BLaER1 treated with 17β-estradiol and CSF1 and Interleukin-3, amounts not matched to agents 10 nM and 100 nM (cell line): ENCODE measurements at regions not wholly inside any gene's neighbourhood (a gene's known extent, or its start where the extent isn't known, plus 50 kb on each side); places are given as distances from the start of the nearest gene placed in this dataset.
"Not testable (repeated sequence)": the region's sequence is repeated elsewhere in the genome, so short reads cannot be mapped to it uniquely, and the experiment has no call there.

Experiments used
- H3K27ac ChIP-seq, 11 experiments: shearing (Covaris generic); formaldehyde crosslinking; 2 replicates each; pipeline ENCODE4 v1.8.1; 2022
- H3K27me3 ChIP-seq, 11 experiments: shearing (Covaris generic); formaldehyde crosslinking; 2 replicates each; pipeline ENCODE4 v1.8.1; 2022
- H3K36me3 ChIP-seq, 11 experiments: shearing (Covaris generic); formaldehyde crosslinking; 2 replicates each; pipeline ENCODE4 v1.8.1; 2022
- H3K4me1 ChIP-seq, 10 experiments: shearing (Covaris generic); formaldehyde crosslinking; 2 replicates each; pipeline ENCODE4 v1.8.1; 2022
- H3K4me2 ChIP-seq, 11 experiments: shearing (Covaris generic); formaldehyde crosslinking; 2 replicates each; pipeline ENCODE4 v1.8.1; 2022
- H3K4me3 ChIP-seq, 10 experiments: shearing (Covaris generic); formaldehyde crosslinking; 2 replicates each; pipeline ENCODE4 v1.8.1; 2022
- H3K9ac ChIP-seq, 11 experiments: shearing (Covaris generic); formaldehyde crosslinking; 2 replicates each; pipeline ENCODE4 v1.8.1; 2022
- H3K9me3 ChIP-seq, 11 experiments: shearing (Covaris generic); formaldehyde crosslinking; replicated peaks in 1 of 11; 2 replicates each; pipeline ENCODE4 v1.8.1; 2022
- H4K20me1 ChIP-seq, 11 experiments: shearing (Covaris generic); formaldehyde crosslinking; 2 replicates each; pipeline ENCODE4 v1.8.1; 2022
- Cebpa-rat ChIP-seq, 11 experiments: shearing (Covaris generic); IDR thresholded peaks; 2 replicates each; pipeline ENCODE4 v1.8.1; 2022

DNA sequence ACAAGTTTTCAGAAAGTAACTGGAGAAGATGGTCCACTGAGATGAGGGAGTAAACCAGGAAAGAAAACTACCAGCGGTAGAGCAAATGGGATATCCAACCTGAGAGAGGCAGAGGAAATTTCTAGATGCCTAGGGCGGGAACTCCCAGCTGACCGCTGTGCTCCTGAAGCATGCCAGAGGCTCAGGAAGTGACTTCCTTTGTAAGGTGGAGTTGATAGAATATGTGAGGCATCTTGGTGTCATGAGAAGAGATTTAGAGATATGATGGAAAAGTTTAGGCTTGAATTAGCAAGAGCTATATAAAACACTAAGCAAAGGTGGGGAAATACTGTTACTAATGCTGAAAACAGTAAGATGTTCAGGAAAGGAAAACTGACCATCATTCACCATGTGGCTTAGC is 124.1 kb downstream of the C9orf152 start:
- no peaks in the 10 kb centered on the region for H3K36me3 ChIP-seq
- peaks cover 8 to 12% (median 10%) of the 10 kb centered on the region in 10 experiments; a peak in 18 of 20 replicates for H3K4me1 ChIP-seq
- H3K9me3 ChIP-seq = no peaks in the 10 kb centered on the region
- no peak overlapping the region for H3K4me3 ChIP-seq
- no peak overlapping the region for H3K9ac ChIP-seq
- no peak for TF ChIP-seq Cebpa-rat (IDR thresholded peaks at IDR 0.05)
- no peak overlapping the region for H3K27ac ChIP-seq
- no peaks in the 10 kb centered on the region for H3K27me3 ChIP-seq
- H3K4me2 ChIP-seq = no peak overlapping the region
- no peaks in the 10 kb centered on the region for H4K20me1 ChIP-seq

- Histone ChIP-seq H3K36me3 (no peaks in the 10 kb centered on the region), H3K9me3 (no peaks in the 10 kb centered on the region), H3K4me1 (peaks cover 2 to 4% (median 3%) of the 10 kb centered on the region in 10 experiments; a peak in 17 of 20 replicates), H3K9ac (no peak overlapping the region), H3K4me3 (no peak overlapping the region), H3K27me3 (no peaks in the 10 kb centered on the region), H3K27ac (no peak overlapping the region), H3K4me2 (no peak overlapping the region), H4K20me1 (no peaks in the 10 kb centered on the region)
- no peak for TF ChIP-seq Cebpa-rat (IDR thresholded peaks at IDR 0.05)
Observed at GRCh38 chr9:110086537-110086936, 121.4 kb downstream of the C9orf152 start.

- no peak for TF ChIP-seq Cebpa-rat (IDR thresholded peaks at IDR 0.05)
- H4K20me1 ChIP-seq = no peaks in the 10 kb centered on the region
Observed at GRCh38 chr9:110087605-110088004, 120.4 kb downstream of the C9orf152 start.

GRCh38 chr9:110088099-110088498 is 119.9 kb downstream of the C9orf152 start:
- no peak overlapping the region for H3K9ac ChIP-seq
- no peak for TF ChIP-seq Cebpa-rat (IDR thresholded peaks at IDR 0.05)
- H3K27ac ChIP-seq = no peak overlapping the region
- no peaks in the 10 kb centered on the region for H3K36me3 ChIP-seq
- H3K4me1 ChIP-seq = no peaks in the 10 kb centered on the region
- no peaks in the 10 kb centered on the region for H4K20me1 ChIP-seq
- no peak overlapping the region for H3K4me3 ChIP-seq
- H3K9me3 ChIP-seq = no peaks in the 10 kb centered on the region
- no peak overlapping the region for H3K4me2 ChIP-seq
- no peaks in the 10 kb centered on the region for H3K27me3 ChIP-seq

More at GRCh38 chr9:110087605-110088004, 120.4 kb downstream of the C9orf152 start:
- no peaks in the 10 kb centered on the region for H3K27me3 ChIP-seq
- no peaks in the 10 kb centered on the region for H3K4me1 ChIP-seq
- no peaks in the 10 kb centered on the region for H3K36me3 ChIP-seq
- H3K9me3 ChIP-seq = no peaks in the 10 kb centered on the region
- no peak overlapping the region for H3K4me2 ChIP-seq
- no peak overlapping the region for H3K27ac ChIP-seq
- no peak overlapping the region for H3K4me3 ChIP-seq
- H3K9ac ChIP-seq = no peak overlapping the region

DNA sequence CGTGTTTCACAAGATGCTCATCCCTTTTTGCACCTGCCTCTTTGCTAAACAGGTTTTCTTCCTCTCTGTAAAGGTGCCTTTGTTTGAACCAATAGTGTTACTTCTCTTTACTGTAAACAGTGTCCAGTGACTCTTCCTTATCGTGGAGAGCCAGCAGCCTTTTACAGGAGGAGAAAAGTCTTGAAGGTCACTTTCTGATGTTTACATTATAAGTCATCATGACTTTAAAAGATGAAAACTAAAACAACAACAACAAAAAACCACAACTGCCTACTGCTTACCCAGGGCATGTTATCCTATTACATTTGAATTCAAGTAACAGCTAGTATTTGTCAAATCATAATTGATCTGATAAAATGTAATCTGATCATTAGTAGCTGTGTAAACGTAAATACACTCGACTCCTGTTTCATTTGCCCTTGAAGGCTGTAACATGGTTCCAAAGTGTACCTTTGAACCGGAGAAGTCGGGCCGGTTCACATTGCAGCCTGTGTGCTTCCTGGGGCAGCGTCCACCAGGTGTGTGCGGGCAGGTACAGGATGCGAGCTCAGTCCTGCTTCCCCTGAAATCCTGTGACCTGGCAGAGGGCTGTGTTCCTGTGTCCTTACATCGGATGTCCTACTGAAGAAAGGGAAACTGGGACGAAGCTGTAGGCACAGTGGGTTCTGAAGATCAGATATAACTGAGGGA is 118.1 kb downstream of the C9orf152 start:
- Histone ChIP-seq H3K4me1 (no peaks in the 10 kb centered on the region), H4K20me1 (no peaks in the 10 kb centered on the region), H3K9ac (no peak overlapping the region), H3K36me3 (no peaks in the 10 kb centered on the region), H3K27ac (no peak overlapping the region), H3K4me3 (no peak overlapping the region), H3K4me2 (no peak overlapping the region), H3K27me3 (no peaks in the 10 kb centered on the region), H3K9me3 (no peaks in the 10 kb centered on the region)
- no peak for TF ChIP-seq Cebpa-rat (IDR thresholded peaks at IDR 0.05)

DNA sequence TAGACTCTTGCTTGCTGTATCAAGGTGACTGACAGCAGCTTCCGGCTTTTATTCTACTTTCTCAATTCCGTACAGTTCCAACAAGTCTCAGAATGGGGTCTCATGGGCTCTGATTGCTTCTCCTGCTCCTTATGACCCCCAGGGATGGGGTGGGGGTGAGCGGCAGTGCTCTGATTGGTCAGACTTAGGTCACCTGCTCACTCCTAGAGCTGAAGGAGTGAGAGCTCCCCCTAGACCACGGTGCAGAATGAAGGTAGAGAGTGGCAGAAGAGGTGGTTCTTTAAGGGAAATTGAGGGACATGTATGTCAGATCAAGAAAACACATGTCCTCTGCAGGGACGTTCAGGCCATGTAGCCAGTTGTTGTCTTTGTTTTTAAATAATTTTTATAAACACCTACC is 115.2 kb downstream of the C9orf152 start:
- H3K4me3 ChIP-seq = no peak overlapping the region
- no peaks in the 10 kb centered on the region for H3K36me3 ChIP-seq
- no peaks in the 10 kb centered on the region for H3K27me3 ChIP-seq
- no peaks in the 10 kb centered on the region for H3K4me1 ChIP-seq
- H3K4me2 ChIP-seq = no peak overlapping the region
- H4K20me1 ChIP-seq = no peaks in the 10 kb centered on the region
- TF ChIP-seq Cebpa-rat (IDR thresholded peaks at IDR 0.05) = no peak
- H3K27ac ChIP-seq = no peak overlapping the region
- no peak overlapping the region for H3K9ac ChIP-seq
- no peaks in the 10 kb centered on the region for H3K9me3 ChIP-seq

GRCh38 chr9:110093417-110093816 is 114.5 kb downstream of the C9orf152 start:
- Histone ChIP-seq H3K4me1 (no peaks in the 10 kb centered on the region), H3K9ac (no peak overlapping the region), H3K27ac (no peak overlapping the region), H3K27me3 (no peaks in the 10 kb centered on the region), H3K36me3 (no peaks in the 10 kb centered on the region), H3K4me3 (no peak overlapping the region), H4K20me1 (no peaks in the 10 kb centered on the region), H3K9me3 (no peaks in the 10 kb centered on the region), H3K4me2 (no peak overlapping the region)
- no peak for TF ChIP-seq Cebpa-rat (IDR thresholded peaks at IDR 0.05)

GRCh38 chr9:110093871-110094270 is 114.1 kb downstream of the C9orf152 start:
- no peaks in the 10 kb centered on the region for H3K36me3 ChIP-seq
- H3K9me3 ChIP-seq = no peaks in the 10 kb centered on the region
- no peaks in the 10 kb centered on the region for H3K4me1 ChIP-seq
- H3K9ac ChIP-seq = no peak overlapping the region
- no peak overlapping the region for H3K4me3 ChIP-seq
- no peaks in the 10 kb centered on the region for H3K27me3 ChIP-seq
- no peak overlapping the region for H3K4me2 ChIP-seq
- TF ChIP-seq Cebpa-rat (IDR thresholded peaks at IDR 0.05) = no peak
- no peaks in the 10 kb centered on the region for H4K20me1 ChIP-seq
- no peak overlapping the region for H3K27ac ChIP-seq

- no peaks in the 10 kb centered on the region for H4K20me1 ChIP-seq
- no peak for TF ChIP-seq Cebpa-rat (IDR thresholded peaks at IDR 0.05)
- H3K36me3 ChIP-seq = no peaks in the 10 kb centered on the region
- H3K4me2 ChIP-seq = no peak overlapping the region
- no peak overlapping the region for H3K9ac ChIP-seq
- no peaks in the 10 kb centered on the region for H3K27me3 ChIP-seq
- H3K4me3 ChIP-seq = no peak overlapping the region
- no peak overlapping the region for H3K27ac ChIP-seq
- H3K9me3 ChIP-seq = no peaks in the 10 kb centered on the region
- no peaks in the 10 kb centered on the region for H3K4me1 ChIP-seq
Observed at GRCh38 chr9:110095161-110095595, 112.8 kb downstream of the C9orf152 start.

- Histone ChIP-seq H3K4me1 (no peaks in the 10 kb centered on the region), H3K36me3 (no peaks in the 10 kb centered on the region), H4K20me1 (no peaks in the 10 kb centered on the region), H3K4me2 (no peak overlapping the region), H3K27me3 (no peaks in the 10 kb centered on the region), H3K9me3 (no peaks in the 10 kb centered on the region), H3K27ac (no peak overlapping the region), H3K4me3 (no peak overlapping the region), H3K9ac (no peak overlapping the region)
- no peak for TF ChIP-seq Cebpa-rat (IDR thresholded peaks at IDR 0.05)
Observed at GRCh38 chr9:110095776-110096175, 112.2 kb downstream of the C9orf152 start.

GRCh38 chr9:110096674-110097073 is 111.3 kb downstream of the C9orf152 start:
- H3K36me3 ChIP-seq, H3K9ac ChIP-seq, H3K9me3 ChIP-seq, H3K4me3 ChIP-seq, H3K27ac ChIP-seq, H3K4me1 ChIP-seq, H3K27me3 ChIP-seq, H3K4me2 ChIP-seq, H4K20me1 ChIP-seq: not testable (repeated sequence)
